Upper lobe of left lung (tissue), 4 donors: ENCODE measurements at regions not wholly inside any gene's neighbourhood (a gene's known extent, or its start where the extent isn't known, plus 50 kb on each side); places are given as distances from the start of the nearest gene placed in this dataset.

Experiments used
- POLR2A ChIP-seq, 4 donors: fragments of 450-650 bp; IDR thresholded peaks; one replicate each; pipeline ENCODE4 v1.5.1; 2016 to 2017; ENCODE audit warnings: antibody characterized with exemption in 4 of 4, mild to moderate bottlenecking in 2 of 4
- POLR2AphosphoS5 ChIP-seq, 2 donors: sonication (generic); formaldehyde crosslinking; IDR thresholded peaks; one replicate each; pipeline ENCODE4 v1.5.1; 2017; ENCODE audit warnings: antibody characterized with exemption in 2 of 2
- TF ChIP-seq, protein P1 (sequence below), 6 experiments: fragments of 450-650 bp in 4 of 6; fragments of 200-600 bp in 2 of 6; sonication (generic) in 2 of 6; IDR thresholded peaks; one replicate each; pipeline ENCODE4 v1.5.1; 2016 to 2019; ENCODE audit warnings: antibody characterized with exemption in 6 of 6

DNA sequence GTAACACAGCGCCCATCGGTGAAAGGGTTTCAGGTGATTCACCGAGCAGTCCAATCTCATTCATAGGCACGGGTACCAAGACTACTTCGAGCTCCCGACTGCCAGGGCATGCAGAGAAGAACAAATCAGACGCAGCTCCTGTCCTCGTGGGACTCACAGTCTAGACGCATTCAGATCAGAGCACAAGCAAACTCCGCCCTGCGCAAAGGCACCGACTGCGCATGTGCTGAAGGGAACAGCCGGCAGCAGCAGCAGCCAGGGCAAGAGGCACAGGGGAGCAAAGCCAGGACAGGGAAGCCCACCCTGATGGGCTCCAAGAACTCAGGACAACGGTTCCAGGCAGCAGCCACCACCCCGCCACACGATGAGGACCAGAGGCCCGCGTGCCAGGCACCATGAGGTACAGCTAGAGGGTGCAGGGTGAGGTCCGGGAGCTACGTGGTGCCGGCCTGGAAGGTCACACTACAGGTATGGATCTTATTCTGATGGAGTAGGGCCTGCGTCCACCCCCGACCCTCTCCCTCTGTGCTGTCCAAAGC lies 315.7 kb downstream of the FOXL1 start:
- TF ChIP-seq POLR2AphosphoS5 (IDR thresholded peaks at IDR 0.05) (no peak), POLR2A (IDR thresholded peaks at IDR 0.05) (no peak)
- TF ChIP-seq, protein P1, sequence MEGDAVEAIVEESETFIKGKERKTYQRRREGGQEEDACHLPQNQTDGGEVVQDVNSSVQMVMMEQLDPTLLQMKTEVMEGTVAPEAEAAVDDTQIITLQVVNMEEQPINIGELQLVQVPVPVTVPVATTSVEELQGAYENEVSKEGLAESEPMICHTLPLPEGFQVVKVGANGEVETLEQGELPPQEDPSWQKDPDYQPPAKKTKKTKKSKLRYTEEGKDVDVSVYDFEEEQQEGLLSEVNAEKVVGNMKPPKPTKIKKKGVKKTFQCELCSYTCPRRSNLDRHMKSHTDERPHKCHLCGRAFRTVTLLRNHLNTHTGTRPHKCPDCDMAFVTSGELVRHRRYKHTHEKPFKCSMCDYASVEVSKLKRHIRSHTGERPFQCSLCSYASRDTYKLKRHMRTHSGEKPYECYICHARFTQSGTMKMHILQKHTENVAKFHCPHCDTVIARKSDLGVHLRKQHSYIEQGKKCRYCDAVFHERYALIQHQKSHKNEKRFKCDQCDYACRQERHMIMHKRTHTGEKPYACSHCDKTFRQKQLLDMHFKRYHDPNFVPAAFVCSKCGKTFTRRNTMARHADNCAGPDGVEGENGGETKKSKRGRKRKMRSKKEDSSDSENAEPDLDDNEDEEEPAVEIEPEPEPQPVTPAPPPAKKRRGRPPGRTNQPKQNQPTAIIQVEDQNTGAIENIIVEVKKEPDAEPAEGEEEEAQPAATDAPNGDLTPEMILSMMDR (IDR thresholded peaks at IDR 0.05): no peak
